ENCODE measurements at regions not wholly inside any gene's neighbourhood (a gene's known extent, or its start where the extent isn't known, plus 50 kb on each side); places are given as distances from the start of the nearest gene placed in this dataset.

DNA sequence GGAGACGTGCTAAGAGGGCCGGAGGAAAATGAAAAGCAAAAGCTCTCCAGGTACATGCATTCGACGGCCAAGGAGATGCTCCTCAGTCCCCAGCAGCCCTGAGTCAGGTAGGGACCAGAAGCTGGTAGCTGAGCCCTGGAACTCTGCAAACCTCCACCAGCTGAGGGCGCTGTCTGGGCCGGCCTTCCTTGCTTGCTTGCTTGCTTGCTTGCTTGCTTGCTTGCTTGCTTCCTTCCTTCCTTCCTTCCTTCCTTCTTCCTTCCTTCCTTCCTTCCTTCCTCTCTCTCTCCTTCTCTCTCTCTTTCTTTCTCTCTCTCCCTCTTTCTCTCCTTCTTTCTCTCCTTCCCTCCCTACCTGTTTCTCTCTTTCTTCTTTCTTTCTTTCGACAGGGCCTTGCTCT lies 94.6 kb upstream of the RASGRF1 start:
- DNase-seq (ENCODE audit: low read depth in 3 of 3), result peak; percentile 13 to 20 (median 16)

DNA sequence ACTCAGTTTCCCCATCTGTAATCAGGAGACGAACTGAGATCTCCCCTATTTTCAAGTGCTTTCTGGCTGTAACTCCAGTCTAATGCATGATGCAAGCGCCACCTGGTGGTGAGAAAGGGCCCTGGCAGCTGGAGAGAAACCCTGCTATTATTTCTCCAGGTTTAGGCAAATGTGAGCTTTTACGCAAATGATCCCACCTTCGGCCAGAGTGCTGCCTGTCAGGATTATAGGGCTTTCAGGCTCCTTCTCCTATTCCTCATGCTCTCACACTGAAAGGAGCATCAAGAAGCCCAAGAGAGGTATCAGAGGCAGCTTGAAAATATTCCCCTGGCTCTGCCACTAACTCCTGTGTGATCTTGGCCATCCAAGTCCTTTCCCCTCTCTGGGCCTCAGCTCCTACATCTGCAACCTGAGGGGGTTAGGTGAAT lies 93.9 kb upstream of the RASGRF1 start:
- peak; percentile 45 to 64 (median 58) for DNase-seq (ENCODE audit: low read depth in 3 of 3)

DNA sequence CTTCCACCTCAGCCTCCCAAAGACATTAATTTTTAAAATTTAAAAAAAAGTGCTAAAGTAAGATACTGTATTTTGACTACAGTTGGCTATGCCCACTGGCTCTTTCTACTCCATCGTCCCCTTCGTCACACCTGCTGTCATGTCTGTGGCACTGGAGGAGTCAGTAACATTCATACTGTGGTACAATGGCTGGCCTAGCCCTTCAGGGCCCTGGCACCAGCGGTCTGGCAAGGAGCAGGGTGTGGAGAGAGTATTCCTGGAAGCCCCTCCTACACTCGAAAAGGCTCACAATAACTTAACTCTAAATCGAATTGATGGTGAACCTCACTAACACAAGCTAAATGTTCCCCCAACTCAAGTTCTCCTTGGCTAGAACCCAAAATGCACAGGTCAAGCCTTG lies 89.7 kb upstream of the RASGRF1 start:
- no peak for DNase-seq (ENCODE audit: low read depth in 3 of 3)

DNA sequence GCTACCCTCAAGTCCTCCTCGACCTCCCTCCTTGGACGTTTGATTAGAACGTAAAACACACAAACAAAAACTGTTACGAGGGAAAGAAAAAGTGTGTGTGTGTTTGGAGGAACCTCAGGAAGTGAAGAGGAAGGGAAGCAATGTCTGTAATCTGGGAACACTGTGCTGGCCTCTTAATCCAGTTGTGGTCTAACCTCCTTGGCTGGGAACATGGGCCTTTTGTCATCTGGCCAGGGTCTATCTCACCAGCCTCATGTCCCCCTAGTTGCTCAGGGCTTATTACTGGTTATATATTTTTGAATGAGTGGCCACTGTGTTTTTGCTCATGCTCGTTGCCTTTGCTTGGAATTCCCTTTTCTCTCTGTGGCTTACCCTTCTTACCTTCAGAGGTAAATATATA lies 89.0 kb upstream of the RASGRF1 start:
- no peak for DNase-seq (ENCODE audit: low read depth in 3 of 3)

DNA sequence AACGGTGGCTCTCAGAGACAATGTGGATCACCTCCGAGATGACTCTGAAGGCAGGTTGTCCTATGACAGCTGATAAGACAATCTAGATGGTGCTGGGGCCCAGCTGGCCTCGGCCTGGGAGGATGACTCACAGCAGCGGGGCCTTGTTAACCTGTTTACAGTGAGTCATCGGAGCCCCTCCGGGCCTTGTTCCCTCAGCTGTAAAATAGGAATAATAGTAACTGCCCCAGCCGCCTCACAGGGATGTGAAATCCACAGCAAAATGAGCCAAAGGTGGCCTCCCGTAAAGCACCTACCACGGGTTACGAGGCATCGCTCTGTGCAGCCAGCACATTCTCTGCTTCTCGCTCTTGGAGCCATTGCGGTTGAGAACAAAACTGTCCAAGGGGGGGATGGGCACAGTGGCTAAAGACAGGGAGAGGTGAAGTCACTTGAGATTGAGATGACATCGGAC lies 88.6 kb upstream of the RASGRF1 start:
- no peak for DNase-seq (ENCODE audit: low read depth in 3 of 3)

DNA sequence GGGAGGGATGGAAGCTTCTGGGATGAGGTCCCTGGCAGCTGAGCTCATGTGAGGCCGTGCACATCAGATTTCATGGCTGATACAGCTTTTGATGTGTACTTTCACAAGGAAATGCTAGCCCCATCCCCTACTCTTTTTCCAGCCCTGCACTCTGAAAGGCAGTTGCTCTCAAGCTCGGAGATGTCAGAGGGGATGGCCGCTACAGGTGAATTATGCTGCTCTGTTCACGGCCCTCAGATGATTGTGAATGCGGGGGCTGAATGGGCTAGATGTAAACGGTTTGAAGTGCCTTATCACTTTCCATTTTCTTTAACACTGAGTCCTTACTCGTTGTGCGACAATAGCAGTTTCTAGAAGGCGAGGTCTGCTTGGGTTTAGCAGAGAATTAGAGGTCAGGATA lies 88.0 kb upstream of the RASGRF1 start:
- no peak for DNase-seq (ENCODE audit: low read depth in 3 of 3)

DNA sequence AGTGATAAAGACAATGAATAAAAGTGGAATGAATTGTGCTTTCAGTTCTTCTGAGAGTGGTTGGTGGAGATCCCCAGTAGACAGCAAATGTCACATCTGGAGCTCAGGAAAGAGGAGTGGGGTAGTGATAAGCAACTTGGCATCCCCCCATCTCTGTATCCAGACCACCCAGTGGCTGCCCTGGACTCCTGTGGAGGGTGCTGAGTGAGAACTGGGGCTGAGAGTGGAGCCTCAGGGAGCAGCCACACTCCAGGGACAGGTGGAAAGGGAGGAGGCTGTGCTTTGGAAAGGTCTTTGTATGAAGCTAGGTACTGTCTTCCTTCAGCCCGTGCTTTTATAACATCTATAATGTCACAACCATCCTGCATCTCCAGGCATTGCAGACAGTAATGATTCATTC lies 85.6 kb upstream of the RASGRF1 start:
- no peak for DNase-seq (ENCODE audit: low read depth in 3 of 3)

DNA sequence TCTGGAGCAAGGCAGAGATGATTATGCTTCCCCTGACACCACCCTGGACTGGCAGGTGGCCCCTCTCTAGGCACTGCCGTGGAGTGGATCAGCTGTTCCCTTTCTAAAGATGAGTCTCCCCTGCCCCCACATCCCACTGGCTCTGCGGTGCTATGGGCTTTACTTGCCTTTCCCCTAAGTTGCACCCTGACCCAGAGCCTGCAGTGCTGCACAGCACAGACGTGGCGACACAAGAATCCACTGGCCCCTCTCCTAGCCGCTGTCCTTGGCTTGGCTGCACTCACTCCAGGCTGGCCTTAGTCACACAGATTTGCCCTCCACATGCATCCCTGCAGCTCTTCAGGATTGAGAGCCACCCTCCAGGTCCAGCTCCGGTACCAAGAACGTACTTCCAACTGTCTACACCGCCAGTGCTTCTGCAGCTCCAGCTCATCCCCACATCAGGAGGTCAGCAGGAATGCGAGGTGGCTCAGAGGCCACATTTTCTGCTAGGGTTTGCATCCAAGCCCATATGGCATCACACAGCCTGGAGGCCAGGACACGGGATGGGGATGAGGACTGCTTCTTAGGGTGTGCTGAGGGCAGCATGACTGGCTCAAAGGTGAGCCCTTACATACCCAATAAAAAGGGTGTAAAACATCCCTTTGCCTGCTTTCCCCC lies 82.4 kb upstream of the RASGRF1 start:
- DNase-seq (ENCODE audit: low read depth in 3 of 3), result no peak

DNA sequence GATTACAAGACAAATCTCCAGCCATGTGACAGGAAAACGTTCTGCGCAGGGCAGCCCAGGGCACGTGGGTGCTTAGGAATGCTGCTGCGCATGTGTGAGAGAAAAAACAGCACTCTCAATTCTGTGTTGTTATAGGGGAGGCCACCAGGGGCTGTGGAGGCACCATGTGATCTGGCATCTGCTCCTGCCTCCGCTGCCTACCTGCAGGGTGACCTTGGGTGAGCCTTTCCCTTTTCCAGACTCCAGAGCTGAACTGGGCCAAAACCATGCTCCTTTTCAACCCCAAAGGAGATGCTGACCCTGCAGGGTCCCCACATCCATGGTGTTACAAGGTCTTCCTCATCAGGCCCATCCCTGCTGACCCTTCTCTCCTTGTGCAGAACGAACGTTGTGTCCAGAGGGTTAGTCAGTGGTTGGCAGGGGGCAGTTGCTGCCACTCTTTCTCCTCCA lies 81.5 kb upstream of the RASGRF1 start:
- no peak for DNase-seq (ENCODE audit: low read depth in 3 of 3)

DNA sequence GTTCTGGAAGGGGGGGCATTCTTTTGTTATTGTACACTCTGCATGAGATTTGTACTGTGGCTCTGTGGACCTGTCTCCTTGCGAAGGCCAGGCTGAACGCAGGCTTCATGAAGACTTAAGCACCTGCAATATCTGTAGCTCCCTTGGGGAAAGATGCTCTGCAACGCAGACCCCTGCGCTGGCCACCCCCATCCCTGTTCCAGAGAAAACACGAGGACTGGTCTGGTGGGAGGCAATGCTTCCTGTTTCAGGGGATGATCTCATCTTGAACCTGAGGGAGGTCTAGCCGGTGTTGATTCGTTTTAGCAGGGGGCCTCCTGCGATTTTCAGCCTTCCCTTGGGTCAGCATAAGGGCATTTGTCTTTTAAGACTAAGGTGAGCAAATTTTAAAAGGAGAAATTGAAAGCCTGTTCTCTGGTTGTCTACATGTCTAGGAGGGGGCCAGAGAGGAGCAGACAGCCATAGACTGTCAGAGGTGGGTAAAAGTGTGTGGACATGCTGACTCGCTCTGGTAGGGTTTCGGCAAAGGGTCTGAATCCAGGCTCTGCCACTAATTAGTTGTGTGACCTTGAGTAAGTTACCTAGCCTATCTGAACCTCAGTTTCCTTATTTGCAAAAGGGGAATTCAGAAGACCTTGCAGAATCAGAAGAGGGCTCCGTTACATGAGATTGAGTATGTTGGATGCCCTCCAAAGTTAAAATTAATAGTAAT lies 80.9 kb upstream of the RASGRF1 start:
- no peak for DNase-seq (ENCODE audit: low read depth in 3 of 3)

DNA sequence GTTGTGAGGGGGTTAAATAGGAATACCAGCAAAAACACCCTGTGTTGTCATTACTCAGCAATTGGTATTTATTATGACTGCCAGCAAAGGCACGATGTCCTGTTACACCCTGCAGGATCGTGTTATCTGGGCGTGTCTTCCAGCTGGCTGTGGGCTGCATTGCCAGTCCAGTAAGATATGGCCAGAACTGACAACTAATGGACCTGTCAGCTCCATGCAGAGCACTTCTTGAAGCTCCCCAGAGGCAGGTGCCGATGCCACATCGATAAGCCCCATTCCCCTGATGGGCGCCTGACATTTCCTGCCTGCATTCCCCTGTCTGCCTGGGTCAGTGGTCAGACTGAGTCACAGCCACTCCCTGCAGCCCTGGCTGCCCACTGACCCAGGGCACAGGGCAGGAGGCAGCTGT lies 79.7 kb upstream of the RASGRF1 start:
- DNase-seq (ENCODE audit: low read depth in 3 of 3), result no peak

DNA sequence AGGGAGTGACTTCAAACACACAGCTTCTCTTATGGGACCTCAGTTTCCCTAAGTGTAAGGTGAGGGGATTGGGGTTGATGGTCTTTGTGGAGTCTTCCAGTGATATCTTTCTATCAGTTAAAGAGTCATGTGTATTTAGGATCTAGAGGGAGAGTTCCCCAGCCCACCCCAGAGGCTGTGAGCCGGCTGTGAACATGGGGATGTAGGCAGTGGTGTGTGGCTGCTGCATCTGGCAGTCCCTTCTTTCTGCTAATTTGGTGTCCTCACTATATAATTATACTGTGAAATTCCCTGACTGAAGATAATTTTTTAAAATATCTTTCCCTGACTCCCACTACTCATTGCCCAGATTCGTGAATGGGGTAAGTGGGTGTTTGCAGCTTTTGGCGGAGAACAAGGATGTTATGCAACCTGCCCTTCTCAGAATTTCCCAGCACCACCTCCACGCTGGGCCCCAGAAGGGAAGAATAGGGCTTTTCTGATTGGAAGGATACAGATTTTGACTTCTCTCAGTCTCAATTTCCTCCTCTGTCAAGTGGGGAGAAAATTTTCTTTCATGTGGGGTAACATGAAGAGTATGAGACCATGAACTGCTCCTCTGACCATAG lies 79.0 kb upstream of the RASGRF1 start:
- no peak for DNase-seq (ENCODE audit: low read depth in 3 of 3)

DNA sequence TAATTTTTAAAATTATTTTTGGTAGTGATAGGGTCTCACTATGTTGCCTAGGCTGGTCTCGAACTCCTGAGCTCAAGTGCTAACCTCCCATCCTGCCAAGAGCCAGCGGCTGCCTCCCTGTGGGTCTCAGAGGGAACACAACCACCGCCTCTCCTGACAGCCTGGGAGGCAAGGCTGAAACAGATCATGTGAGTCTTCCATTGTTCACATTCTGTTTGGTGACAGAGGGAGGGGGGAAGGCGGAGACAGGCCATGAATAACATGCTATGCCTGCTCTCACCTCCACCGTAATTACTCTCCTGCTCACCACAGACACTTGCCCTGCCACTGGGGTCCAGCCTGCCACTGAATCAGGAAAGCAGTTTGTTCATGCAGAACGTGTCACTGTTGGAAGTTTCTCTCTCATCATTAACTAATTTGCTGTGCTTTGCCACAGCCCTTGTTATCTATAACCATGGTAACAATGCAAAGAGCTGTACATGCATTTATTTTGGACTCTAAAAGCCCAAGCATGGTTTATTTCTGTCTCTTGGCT lies 78.4 kb upstream of the RASGRF1 start:
- DNase-seq (ENCODE audit: low read depth in 3 of 3), result no peak

DNA sequence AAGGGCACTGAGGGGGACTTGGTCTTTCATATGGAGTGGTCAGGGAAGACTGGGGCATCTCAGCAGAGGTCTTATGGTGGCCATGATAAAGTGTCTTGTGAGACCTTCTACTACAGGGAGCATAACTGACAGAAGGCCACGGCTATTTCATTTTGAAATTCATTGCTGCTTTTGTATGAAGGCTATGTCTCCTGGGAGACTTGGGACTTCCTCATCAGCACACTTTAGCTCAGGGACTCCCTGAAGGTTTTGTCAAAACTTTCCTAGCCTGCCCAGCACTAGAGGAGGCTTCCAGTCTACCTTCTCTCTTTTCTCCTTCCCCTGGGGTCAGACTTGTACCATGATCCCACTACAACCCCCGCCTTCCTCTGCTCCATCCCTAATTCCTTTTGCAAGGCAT lies 77.2 kb upstream of the RASGRF1 start:
- no peak for DNase-seq (ENCODE audit: low read depth in 3 of 3)

DNA sequence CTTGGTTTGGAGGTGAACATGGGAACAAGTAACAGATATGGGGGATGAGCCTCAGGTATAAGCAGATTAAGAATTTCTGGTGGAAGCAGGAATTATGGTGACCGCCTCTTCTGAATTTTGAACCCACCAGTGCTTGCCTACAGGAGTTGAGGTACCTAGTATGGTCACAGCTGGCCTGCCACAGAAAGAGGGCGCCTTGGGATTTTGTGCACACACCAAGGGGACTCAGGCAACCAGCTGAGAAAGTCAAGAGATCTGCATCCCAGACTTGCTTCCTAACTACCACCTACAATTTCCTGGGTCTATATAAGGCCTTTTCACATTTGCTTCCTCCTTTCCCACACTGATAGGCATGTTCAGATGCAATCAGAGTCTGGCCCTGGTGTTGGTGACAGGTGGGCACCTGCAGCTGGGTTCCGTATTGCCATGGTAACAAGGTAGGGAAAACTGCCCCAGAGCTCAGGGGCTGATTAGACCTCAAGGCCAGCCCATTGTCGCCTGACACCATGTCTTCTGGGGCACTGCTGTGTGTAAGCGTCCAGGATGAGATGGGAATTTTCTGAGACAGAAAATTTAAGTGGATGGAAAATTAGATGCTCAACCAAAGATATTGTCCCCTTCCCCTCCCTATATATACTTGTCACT lies 75.9 kb upstream of the RASGRF1 start:
- no peak for DNase-seq (ENCODE audit: low read depth in 3 of 3)

DNA sequence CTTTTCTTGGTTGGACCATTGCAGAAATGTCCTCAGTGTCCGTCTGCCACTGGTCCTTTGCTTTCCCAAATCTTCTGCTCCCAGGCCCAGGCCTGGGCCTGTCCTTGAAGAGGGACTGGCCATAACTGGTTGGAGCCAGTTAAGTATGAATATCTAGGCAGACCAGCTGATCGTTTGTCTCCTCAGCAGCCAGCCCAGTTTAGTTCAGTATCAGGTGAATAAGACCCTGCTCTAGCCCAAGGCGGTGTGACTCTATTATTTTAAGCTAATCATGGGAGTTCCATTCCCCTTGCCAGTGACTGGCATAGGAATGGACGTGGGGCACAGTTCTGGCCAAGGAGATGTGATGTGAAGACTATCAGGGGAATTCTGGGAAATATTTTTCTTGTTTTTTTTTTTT lies 73.9 kb upstream of the RASGRF1 start:
- DNase-seq (ENCODE audit: low read depth in 3 of 3), result no peak

DNA sequence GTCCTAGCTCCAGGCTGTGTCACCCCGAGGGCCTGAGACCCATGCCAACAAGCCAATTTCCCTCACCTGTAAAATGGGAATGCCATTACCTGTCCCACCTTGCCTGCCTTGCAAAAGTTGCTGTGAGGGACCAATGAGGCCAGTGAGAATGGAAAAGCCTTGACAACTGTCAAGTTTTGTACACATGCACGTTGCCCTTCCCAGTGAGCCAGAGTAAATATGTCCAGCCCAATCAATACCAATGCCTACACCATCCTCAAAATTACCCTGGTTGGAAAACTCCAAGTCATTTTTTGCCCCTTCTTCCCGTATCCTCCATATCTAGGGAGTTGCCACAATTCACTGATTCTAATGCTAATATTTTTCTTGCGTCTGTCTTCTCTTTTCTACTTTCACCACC lies 73.5 kb upstream of the RASGRF1 start:
- no peak for DNase-seq (ENCODE audit: low read depth in 3 of 3)

DNA sequence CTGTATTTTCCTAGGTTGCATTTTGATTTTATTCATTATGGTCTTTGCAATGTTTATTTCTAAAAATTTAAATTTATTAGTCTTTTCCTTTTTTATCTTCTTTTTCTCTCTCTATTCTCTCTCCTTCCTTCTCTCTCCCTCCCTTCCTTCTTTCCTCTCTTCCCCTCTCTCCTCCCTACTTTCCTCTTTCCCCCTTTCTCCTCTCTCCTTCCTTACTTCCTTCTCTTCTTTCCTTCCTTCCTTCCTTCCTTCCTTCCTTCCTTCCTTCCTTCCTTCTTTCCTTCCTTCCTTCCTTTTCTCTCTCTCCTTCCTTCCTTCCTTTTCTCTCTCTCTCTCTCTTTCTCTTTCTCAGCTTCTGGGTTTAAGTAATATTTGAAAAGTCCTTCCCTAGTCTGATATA lies 72.8 kb upstream of the RASGRF1 start:
- DNase-seq (ENCODE audit: low read depth in 3 of 3), result no peak

DNA sequence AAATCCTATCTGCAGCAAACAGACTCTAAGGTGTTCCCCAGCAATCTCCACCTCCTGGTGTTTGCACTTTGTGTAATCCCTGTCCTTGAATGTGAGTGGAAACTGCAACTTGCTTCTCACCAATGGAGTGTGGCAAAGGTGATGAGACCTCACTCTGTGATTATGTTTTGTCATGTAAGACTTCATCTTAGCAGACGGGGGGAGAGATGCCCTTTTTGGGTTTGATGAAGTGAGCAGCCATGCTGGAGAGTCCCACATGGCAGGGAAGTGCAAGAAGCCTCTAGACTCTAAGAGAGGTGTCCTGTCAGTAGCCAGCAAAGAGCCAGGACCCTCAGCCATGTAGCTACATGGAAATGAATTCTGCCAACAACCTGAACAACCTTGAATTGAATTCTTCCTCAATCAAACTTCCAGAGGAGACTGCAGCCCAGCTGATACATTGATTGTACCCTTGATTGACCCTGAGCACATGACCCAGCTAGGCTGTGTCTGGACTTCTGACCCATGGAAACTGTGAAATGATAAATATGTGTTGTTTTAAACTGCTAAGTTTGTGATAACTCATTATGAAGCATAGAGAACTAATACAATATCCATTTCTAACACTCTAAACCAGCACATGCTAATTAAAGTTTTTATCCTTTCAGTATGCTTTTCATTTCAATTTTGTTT lies 71.4 kb upstream of the RASGRF1 start:
- DNase-seq (ENCODE audit: low read depth in 3 of 3), result no peak

DNA sequence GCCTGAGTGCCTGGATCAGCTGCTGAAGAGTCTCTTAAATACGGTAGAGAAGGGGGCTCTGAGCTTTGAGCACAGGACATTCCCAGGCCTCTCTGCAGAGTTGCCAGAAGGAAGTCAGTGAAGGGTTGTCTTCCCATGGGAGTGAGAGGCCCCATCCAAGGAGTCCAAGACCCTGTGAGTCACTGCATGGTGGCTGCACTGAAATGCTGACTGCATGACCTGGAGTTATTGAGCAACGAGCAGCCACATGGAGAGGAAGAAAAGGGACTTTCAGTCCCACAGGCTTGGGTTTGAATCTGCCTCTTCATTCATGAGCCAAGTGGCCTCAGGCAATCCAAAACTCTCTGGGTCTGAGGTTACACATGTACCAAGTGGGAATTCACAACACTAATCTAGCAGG lies 69.6 kb upstream of the RASGRF1 start:
- DNase-seq (ENCODE audit: low read depth in 3 of 3), result no peak

DNA sequence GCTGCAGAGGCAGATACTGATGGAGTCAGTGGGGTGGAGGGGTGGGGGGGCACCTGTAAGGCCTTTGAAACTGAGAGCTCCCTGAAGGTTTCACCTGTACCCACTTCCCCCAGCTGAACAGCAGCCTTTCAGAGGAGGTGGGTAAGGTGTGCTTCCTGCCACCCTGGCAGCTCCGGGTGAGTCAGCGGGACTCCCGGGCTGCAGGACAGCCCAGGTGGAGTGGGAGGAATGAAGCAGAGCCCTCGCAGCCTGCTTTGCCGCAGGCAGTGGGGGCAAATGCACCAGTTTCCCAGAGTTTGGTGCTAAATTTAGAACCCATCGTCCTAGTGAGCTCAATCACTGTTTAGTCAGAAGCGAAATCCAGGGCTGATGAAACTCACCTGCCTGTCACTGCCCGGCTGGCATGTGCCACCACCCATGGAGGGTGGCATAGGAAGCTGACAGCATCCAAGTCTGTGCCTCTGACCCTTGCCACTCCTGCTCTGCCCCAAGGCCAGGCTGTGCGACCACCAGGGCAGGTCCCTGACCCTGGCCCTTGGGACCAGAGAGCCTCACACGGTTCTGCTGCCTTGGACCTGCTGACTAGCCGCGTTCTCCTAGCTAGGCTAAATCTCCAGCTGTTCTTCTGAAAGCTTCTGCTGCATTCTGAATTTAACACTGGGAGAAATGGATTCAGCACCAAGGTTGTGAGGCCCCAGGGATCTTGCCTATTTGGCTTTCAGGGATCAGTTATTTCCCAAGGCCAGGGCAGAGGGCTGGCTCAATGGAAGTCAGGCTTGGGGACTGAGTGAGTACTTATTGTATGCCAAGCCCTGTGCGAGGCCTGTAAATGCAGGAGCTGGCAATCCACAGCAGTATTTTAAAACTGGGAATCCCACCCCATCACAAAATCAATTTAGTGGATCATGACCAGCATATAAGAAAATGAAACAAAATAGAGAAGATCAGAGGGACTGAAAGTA lies 67.3 kb upstream of the RASGRF1 start:
- DNase-seq (ENCODE audit: low read depth in 3 of 3), result no peak

All from stimulated activated CD4-positive, alpha-beta T cell treated with anti-CD3 and anti-CD28 coated beads, TNF-alpha, amount 100 ng/mL, for 48 hours (primary cell).